Vagina (tissue), 2 donors: ENCODE measurements at regions not wholly inside any gene's neighbourhood (a gene's known extent, or its start where the extent isn't known, plus 50 kb on each side); places are given as distances from the start of the nearest gene placed in this dataset.

Experiments used
- CTCF ChIP-seq, 3 experiments: fragments of 450-650 bp in 2 of 3; fragments of 200-600 bp in 1 of 3; sonication (generic) in 1 of 3; IDR thresholded peaks; one replicate each; pipeline ENCODE4 v1.5.1; 2017 to 2019; ENCODE audit warnings: antibody characterized with exemption in 3 of 3, mild to moderate bottlenecking in 2 of 3, moderate library complexity in 2 of 3
- POLR2A ChIP-seq, 2 donors: fragments of 450-650 bp; IDR thresholded peaks; one replicate each; pipeline ENCODE4 v1.6.1; 2017; ENCODE audit warnings: antibody characterized with exemption in 2 of 2, mild to moderate bottlenecking in 2 of 2, moderate library complexity in 2 of 2
- POLR2AphosphoS5 ChIP-seq, 2 donors: sonication (generic); formaldehyde crosslinking; IDR thresholded peaks; one replicate each; pipeline ENCODE4 v1.9.0; 2017; ENCODE audit warnings: antibody characterized with exemption in 2 of 2, mild to moderate bottlenecking in 2 of 2, low read depth in 1 of 2; ENCODE audit not compliant: insufficient read depth in 1 of 2

- TF ChIP-seq POLR2AphosphoS5 (IDR thresholded peaks at IDR 0.05; ENCODE audit: insufficient read depth in 1 of 2, low read depth in 1 of 2) (no peak), CTCF (IDR thresholded peaks at IDR 0.05) (no peak), POLR2A (IDR thresholded peaks at IDR 0.05) (no peak)
These were observed 757.4 kb downstream of the RNF144A start for GRCh38 chr2:7674606-7675005.
